ENCODE measurements at regions not wholly inside any gene's neighbourhood (a gene's known extent, or its start where the extent isn't known, plus 50 kb on each side); places are given as distances from the start of the nearest gene placed in this dataset.

- no peak for TF ChIP-seq CTCF (IDR thresholded peaks at IDR 0.05; ENCODE audit: borderline replicate concordance, control extremely low read depth, extremely low read depth, insufficient read depth, missing control alignments)
- no peak for DNase-seq (ENCODE audit: low spot score)
- in situ Hi-C loops (cut with MboI; ENCODE audit: low sequenced_read_pairs, unreplicated experiment), result no loop called here
Observed at GRCh38 chr11:133695387-133695786, 149.9 kb downstream of the SPATA19 start.

DNA sequence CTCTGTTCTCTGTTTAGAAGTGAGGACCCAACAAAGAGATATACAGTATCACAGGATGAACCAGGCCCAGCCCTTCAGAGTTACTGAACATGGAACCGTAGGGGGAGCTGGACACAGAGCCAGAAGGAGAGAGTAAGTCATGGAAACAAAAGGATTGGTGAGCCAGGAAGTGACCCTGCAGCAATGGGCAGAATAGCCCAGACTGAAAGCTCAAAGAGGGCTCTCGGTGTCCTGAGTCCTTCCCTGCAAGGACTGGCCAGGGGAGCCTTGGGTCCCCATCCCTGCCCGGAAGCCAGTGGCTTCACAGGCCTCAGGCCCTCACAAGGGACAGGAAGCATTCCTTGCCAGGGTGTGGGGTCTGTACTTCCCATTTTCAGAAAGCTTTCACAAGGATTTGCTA is 150.6 kb downstream of the SPATA19 start:
- in situ Hi-C loops (cut with MboI; ENCODE audit: low sequenced_read_pairs, unreplicated experiment), result no loop called here
- no peak for TF ChIP-seq CTCF (IDR thresholded peaks at IDR 0.05; ENCODE audit: borderline replicate concordance, control extremely low read depth, extremely low read depth, insufficient read depth, missing control alignments)
- DNase-seq (ENCODE audit: low spot score), result no peak

DNA sequence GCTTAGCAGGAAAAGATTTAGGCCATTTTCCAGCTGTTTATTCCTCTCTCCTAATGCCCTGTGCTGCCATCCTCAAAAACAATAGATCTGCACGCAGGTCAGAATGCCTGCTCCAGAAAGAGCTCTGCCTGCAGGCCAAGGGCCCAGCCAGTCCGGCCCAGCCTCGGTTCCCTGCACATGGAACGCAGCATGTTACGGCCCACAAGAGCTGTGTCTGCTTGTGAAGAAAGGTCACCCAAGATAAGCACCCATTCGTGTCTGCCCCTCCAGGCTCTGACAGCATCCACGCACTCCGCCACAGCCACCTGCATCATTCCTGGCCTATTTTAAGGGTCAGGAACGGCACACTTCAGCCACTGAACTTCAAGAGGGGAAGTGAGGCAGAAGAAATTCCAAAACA is 152.2 kb downstream of the SPATA19 start:
- no peak for TF ChIP-seq CTCF (IDR thresholded peaks at IDR 0.05; ENCODE audit: borderline replicate concordance, control extremely low read depth, extremely low read depth, insufficient read depth, missing control alignments)
- no peak for DNase-seq (ENCODE audit: low spot score)
- in situ Hi-C loops (cut with MboI; ENCODE audit: low sequenced_read_pairs, unreplicated experiment), result no loop called here

DNA sequence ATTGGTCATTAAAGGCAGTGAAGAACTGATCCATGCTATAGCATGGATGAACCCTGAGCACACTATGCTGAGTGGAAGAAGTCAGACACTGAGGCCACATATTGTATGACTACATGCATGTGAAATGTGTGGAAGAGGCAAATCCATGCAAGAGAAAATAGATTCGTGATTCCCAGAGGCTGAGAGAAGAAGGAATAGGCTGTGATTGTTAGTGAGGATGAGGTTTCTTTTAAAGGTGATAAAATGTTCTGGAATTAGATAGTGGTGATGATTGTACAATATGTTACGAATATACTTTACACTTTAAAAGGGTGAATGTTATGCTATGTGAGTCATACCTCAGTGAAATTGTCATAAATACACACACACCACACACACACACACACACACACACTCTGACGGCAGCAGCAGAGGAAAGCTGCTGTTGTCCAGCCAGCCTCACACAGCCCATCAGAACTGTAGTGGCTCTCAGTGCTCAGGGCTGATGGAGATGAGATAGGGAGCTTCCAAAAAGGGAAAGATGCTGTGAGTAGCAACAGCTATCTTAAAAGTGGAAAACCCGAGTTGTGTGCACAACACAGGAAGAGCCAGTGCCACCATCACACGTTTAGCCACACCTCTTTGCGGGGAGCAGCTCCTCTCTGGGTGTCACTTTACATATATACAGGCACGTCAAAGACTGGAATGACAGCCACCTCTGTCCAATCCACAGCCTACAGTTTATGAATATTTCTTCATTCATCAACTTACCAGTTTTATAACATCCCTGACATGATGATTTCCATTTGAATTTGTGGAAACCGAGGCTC is 153.0 kb downstream of the SPATA19 start:
- in situ Hi-C loops (cut with MboI; ENCODE audit: low sequenced_read_pairs, unreplicated experiment), result no loop called here
- TF ChIP-seq CTCF (IDR thresholded peaks at IDR 0.05; ENCODE audit: borderline replicate concordance, control extremely low read depth, extremely low read depth, insufficient read depth, missing control alignments), result no peak
- no peak for DNase-seq (ENCODE audit: low spot score)

DNA sequence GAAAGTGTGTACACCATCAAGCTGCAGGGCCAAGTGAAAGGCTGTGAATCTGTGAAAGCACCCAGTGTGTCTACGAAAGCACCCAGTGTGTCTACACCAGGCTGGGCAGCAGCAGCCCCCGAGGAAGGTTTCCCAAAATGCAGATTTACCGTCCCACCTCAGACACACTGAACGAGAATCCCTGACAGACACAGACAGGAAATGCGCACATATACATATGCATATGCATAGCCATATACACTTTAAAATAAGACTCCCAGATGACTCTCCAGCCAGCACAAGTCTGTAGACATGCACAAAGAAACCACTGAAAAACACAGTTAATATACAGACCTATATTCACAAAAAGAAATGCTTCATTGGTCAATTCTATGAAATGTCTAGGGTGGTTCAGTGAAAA is 155.5 kb upstream of the OPCML start:
- in situ Hi-C loops (cut with MboI; ENCODE audit: low sequenced_read_pairs, unreplicated experiment), result no loop called here
- DNase-seq (ENCODE audit: low spot score), result no peak
- no peak for TF ChIP-seq CTCF (IDR thresholded peaks at IDR 0.05; ENCODE audit: borderline replicate concordance, control extremely low read depth, extremely low read depth, insufficient read depth, missing control alignments)

DNA sequence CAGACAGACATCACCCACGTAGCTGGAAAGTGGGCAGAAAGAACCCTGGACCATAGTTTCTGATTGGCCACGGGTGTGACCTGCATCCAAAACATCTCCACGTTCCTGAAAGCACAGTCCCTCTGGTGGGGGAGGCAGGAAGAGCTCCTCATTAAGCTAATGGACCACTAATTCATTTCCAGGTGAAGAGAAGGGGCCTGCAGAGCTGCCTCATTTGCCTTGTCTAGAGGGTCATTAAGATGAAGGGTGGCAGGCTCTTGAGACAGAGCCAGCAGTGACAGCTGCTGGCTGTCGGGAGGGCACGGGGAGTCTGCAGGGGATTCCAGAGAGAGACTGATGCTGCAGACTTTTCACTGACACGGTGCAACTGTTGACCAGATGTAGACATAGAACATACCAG is 149.6 kb upstream of the OPCML start:
- in situ Hi-C loops (cut with MboI; ENCODE audit: low sequenced_read_pairs, unreplicated experiment), result no loop called here
- TF ChIP-seq CTCF (IDR thresholded peaks at IDR 0.05; ENCODE audit: borderline replicate concordance, control extremely low read depth, extremely low read depth, insufficient read depth, missing control alignments), result no peak
- no peak for DNase-seq (ENCODE audit: low spot score)

All from GM13976 (cell line).